ENCODE measurements at regions not wholly inside any gene's neighbourhood (a gene's known extent, or its start where the extent isn't known, plus 50 kb on each side); places are given as distances from the start of the nearest gene placed in this dataset.
"Not testable (repeated sequence)": the region's sequence is repeated elsewhere in the genome, so short reads cannot be mapped to it uniquely, and the experiment has no call there.

DNA sequence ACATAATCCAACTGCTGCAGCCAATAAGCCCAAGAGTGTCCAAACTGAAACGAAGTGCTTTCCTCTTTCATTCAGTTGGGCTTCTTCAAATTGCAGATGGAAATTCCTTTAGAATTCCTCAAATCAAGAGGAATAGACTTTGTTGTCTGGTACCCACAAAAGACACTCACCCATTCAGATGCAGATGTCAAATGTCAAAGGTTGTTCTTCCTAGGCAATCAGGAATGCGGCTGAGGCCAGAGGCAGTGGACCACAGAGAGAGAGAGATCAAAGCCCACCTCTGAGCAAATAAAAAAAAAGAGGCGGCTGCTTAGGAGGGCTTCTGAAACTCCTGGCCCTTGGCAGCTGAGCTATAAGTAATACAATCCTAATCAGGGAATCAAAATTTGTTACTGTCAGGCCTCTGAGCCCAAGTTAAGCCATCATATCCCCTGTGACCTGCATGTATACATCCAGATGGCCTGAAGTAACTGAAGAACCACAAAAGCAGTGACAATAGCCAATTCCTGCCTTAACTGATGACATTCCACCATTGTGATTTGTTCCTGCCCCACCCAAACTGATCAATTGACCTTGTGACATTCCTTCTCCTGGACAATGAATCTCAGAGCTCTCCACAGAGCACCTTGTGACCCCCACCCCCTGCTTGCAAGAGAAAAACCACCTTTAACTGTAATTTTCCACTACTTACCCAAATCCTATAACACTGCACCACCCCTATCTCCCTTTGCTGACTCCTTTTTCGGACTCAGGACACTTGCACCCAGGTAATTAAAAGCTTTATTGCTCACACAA is 303.0 kb upstream of the GJE1 start:
- DNase-seq, result no peak
- Mint-ChIP-seq H3K4me3 (no peak overlapping the region), H3K27ac (no peak overlapping the region), H3K27me3 (ENCODE audit: insufficient read depth) (peaks cover 1% of the 10 kb centered on the region; the same call in 1 of the 2 replicates), H3K9me3 (no peaks in the 10 kb centered on the region), H3K36me3 (ENCODE audit: low read depth) (no peaks in the 10 kb centered on the region), H3K4me1 (ENCODE audit: low read depth) (no peaks in the 10 kb centered on the region; the same call in 1 of the 2 replicates)
- TF ChIP-seq, protein P1, sequence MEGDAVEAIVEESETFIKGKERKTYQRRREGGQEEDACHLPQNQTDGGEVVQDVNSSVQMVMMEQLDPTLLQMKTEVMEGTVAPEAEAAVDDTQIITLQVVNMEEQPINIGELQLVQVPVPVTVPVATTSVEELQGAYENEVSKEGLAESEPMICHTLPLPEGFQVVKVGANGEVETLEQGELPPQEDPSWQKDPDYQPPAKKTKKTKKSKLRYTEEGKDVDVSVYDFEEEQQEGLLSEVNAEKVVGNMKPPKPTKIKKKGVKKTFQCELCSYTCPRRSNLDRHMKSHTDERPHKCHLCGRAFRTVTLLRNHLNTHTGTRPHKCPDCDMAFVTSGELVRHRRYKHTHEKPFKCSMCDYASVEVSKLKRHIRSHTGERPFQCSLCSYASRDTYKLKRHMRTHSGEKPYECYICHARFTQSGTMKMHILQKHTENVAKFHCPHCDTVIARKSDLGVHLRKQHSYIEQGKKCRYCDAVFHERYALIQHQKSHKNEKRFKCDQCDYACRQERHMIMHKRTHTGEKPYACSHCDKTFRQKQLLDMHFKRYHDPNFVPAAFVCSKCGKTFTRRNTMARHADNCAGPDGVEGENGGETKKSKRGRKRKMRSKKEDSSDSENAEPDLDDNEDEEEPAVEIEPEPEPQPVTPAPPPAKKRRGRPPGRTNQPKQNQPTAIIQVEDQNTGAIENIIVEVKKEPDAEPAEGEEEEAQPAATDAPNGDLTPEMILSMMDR (IDR thresholded peaks at IDR 0.05), result no peak

DNA sequence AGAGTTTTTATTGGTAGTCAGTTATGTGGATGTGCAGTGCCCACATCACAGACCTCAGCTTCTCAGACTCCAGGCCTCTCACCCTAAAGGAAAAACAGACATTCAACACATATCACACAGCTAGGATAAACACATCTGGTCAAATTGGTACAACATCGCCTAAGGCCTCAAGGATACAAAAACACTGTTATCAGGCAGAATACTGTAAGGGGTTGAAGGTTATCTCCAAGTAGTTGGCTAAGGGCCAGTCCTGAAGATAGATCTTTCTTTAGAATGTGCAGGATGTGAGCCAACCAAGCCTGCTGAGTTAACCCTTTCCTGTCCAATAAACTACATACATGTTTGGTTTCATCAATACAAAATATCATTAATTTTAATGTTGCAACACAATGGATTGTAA is 308.4 kb upstream of the GJE1 start:
- Mint-ChIP-seq H3K36me3 (ENCODE audit: low read depth) (no peaks in the 10 kb centered on the region; the same call in 1 of the 2 replicates), H3K27ac (no peak overlapping the region), H3K27me3 (ENCODE audit: insufficient read depth) (no peaks in the 10 kb centered on the region), H3K4me1 (ENCODE audit: low read depth) (no peaks in the 10 kb centered on the region), H3K4me3 (no peak overlapping the region), H3K9me3 (no peaks in the 10 kb centered on the region)
- DNase-seq, result no peak
- TF ChIP-seq, protein P1 (IDR thresholded peaks at IDR 0.05), result no peak

DNA sequence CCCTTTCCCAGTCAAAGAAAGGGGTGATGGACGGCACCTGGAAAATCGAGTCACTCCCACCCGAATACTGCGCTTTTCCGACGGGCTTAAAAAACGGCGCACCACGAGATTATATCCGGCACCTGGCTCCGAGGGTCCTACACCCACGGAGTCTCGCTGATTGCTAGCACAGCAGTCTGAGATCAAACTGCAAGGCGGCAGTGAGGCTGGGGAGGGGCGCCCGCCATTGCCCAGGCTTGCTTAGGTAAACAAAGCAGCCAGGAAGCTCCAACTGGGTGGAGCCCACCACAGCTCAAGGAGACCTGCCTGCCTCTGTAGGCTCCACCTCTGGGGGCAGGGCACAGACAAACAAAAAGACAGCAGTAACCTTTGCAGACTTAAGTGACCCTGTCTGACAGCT is 317.7 kb upstream of the GJE1 start:
- H3K36me3 Mint-ChIP-seq (ENCODE audit: low read depth); H3K4me3 Mint-ChIP-seq; H3K9me3 Mint-ChIP-seq; H3K4me1 Mint-ChIP-seq (ENCODE audit: low read depth); DNase-seq; H3K27ac Mint-ChIP-seq; H3K27me3 Mint-ChIP-seq (ENCODE audit: insufficient read depth): not testable (repeated sequence)

DNA sequence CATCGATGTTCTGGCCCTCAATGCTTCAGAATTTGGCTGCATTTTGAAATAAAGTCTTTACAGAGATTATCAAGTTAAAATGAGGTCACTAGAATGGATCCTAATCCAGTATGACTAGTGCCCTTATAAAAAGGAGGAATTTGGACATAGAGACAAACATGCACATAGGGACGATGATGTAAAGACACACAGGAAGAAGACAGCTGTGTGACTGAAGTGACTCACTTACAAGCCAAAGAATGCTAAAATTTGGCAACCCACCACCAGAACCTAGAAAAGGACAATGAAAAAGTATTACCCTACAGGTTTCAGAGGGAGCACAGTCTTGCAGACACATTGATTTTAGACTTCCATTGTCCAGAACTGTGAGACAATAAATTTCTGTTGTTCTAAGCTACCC is 322.8 kb upstream of the GJE1 start:
- H3K27ac Mint-ChIP-seq, result no peak overlapping the region

DNA sequence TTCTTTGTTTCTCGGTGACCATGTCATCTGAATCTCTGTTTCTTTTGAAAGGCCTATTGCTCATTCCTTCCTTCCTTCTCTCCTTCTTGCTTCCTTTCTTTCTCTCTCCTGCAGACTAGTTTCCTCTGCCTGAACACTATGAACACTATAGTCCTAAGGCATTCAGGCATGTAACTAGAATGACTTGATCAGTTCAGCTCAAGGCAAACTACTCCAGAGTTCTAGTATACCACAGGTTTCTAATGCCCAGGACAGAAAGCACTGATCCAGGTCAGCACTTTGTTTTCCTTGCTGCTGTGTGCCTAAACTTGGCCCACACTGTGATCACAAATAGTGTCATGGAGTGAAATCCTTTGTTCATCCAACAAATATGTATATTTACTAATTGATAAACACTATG is 324.1 kb upstream of the GJE1 start:
- no peaks in the 10 kb centered on the region for H3K36me3 Mint-ChIP-seq (ENCODE audit: low read depth)
- no peak overlapping the region for H3K27ac Mint-ChIP-seq
- peaks cover 2% of the 10 kb centered on the region; the same call in 1 of the 2 replicates for H3K27me3 Mint-ChIP-seq (ENCODE audit: insufficient read depth)
- TF ChIP-seq, protein P1 (IDR thresholded peaks at IDR 0.05), result no peak
- no peak overlapping the region for H3K4me3 Mint-ChIP-seq
- DNase-seq, result no peak
- no peaks in the 10 kb centered on the region for H3K9me3 Mint-ChIP-seq
- H3K4me1 Mint-ChIP-seq (ENCODE audit: low read depth), result no peaks in the 10 kb centered on the region; the same call in 1 of the 2 replicates

More for the DNA sequence above, 322.8 kb upstream of the GJE1 start:
- TF ChIP-seq, protein P1 (IDR thresholded peaks at IDR 0.05), result no peak
- Mint-ChIP-seq H3K4me1 (ENCODE audit: low read depth) (no peaks in the 10 kb centered on the region; the same call in 1 of the 2 replicates), H3K4me3 (no peak overlapping the region), H3K9me3 (no peaks in the 10 kb centered on the region), H3K27me3 (ENCODE audit: insufficient read depth) (peaks cover 3% of the 10 kb centered on the region; the same call in 1 of the 2 replicates), H3K36me3 (ENCODE audit: low read depth) (no peaks in the 10 kb centered on the region)
- DNase-seq, result no peak

DNA sequence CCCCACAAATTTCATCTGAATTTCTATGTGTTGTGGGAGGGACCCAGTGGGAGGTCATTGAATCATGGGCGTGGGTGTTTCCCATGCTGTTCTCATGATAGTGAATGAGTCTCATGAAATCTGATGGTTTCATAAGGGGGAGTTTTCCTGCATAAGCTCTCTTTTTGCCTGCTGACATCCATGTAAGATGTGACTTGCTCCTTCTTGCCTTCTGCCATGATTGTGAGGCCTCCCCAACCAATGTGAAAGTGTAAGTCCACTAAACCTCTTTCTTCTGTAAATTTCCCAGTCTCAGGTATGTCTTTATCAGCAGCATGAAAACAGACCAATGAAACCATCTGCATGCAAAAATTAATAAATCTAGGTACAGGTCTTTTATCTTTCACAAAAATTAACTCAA is 331.8 kb upstream of the GJE1 start:
- H3K27ac Mint-ChIP-seq; H3K9me3 Mint-ChIP-seq; H3K4me1 Mint-ChIP-seq (ENCODE audit: low read depth); H3K36me3 Mint-ChIP-seq (ENCODE audit: low read depth); DNase-seq; H3K4me3 Mint-ChIP-seq: not testable (repeated sequence)
- peaks cover 11% of the 10 kb centered on the region; the same call in 1 of the 2 replicates for H3K27me3 Mint-ChIP-seq (ENCODE audit: insufficient read depth)

Data from HFFc6 (cell line).